Ishikawa (cell line): ENCODE measurements at regions not wholly inside any gene's neighbourhood (a gene's known extent, or its start where the extent isn't known, plus 50 kb on each side); places are given as distances from the start of the nearest gene placed in this dataset.

ENCODE experiments used
- CEBPB ChIP-seq: IDR thresholded peaks from 2 replicates; pipeline ENCODE4 v1.6.1; 2012
- EP300 ChIP-seq: IDR thresholded peaks from 2 replicates; pipeline ENCODE4 v1.6.1; 2012; ENCODE audit warnings: borderline replicate concordance
- MAX ChIP-seq: IDR thresholded peaks from 2 replicates; pipeline ENCODE4 v1.6.1; 2012
- NFIC ChIP-seq: IDR thresholded peaks from 2 replicates; pipeline ENCODE4 v1.6.1; 2012
- RAD21 ChIP-seq: IDR thresholded peaks from 2 replicates; pipeline ENCODE4 v1.6.1; 2012; ENCODE audit warnings: low read depth
- USF1 ChIP-seq: IDR thresholded peaks from 2 replicates; pipeline ENCODE4 v1.6.1; 2012
- YY1 ChIP-seq: IDR thresholded peaks from 2 replicates; pipeline ENCODE4 v1.6.1; 2012; ENCODE audit warnings: low read depth

- TF ChIP-seq RAD21 = no peak
- no peak for TF ChIP-seq CEBPB
- TF ChIP-seq NFIC = no peak
- TF ChIP-seq USF1 = no peak
- no peak for TF ChIP-seq MAX
- TF ChIP-seq YY1 = no peak
- no peak for TF ChIP-seq EP300
These were observed 107.4 kb upstream of the HDAC4 start for GRCh38 chr2:239508261-239508660.
